ENCODE measurements at regions not wholly inside any gene's neighbourhood (a gene's known extent, or its start where the extent isn't known, plus 50 kb on each side); places are given as distances from the start of the nearest gene placed in this dataset.

GRCh38 chr5:2019716-2020115 lies 137.0 kb upstream of the IRX4 start:
- DNase-seq = no peak
- Mint-ChIP-seq H3K4me1 (ENCODE audit: low read depth, unreplicated experiment) (peaks cover 2% of the 10 kb centered on the region), H3K36me3 (ENCODE audit: unreplicated experiment) (no peaks in the 10 kb centered on the region), H3K9me3 (ENCODE audit: unreplicated experiment) (no peaks in the 10 kb centered on the region), H3K4me3 (ENCODE audit: unreplicated experiment) (no peak overlapping the region), H3K27ac (ENCODE audit: unreplicated experiment) (no peak overlapping the region), H3K27me3 (ENCODE audit: unreplicated experiment) (peaks cover 2% of the 10 kb centered on the region)
- no peak for TF ChIP-seq CTCF (IDR thresholded peaks at IDR 0.05; ENCODE audit: partially characterized antibody, unreplicated experiment)

DNA sequence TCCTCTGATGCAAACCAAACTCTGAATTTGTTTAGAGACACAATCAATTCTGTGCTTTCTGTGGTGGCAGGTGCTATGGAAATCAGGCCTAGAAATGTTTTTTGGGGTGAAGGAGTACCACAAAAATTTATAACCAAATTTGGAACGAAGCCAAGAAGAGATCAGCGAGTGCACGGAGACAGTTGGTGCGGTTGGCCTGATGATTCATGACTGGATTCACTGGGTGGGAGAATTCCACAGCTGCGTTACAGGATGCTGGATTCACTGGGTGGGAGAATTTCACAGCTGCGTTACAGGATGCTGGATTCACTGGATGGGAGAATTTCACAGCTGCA lies 135.6 kb upstream of the IRX4 start:
- no peaks in the 10 kb centered on the region for H3K36me3 Mint-ChIP-seq (ENCODE audit: unreplicated experiment)
- peaks cover 6% of the 10 kb centered on the region for H3K4me1 Mint-ChIP-seq (ENCODE audit: low read depth, unreplicated experiment)
- H3K27me3 Mint-ChIP-seq (ENCODE audit: unreplicated experiment) = peaks cover 2% of the 10 kb centered on the region

DNA sequence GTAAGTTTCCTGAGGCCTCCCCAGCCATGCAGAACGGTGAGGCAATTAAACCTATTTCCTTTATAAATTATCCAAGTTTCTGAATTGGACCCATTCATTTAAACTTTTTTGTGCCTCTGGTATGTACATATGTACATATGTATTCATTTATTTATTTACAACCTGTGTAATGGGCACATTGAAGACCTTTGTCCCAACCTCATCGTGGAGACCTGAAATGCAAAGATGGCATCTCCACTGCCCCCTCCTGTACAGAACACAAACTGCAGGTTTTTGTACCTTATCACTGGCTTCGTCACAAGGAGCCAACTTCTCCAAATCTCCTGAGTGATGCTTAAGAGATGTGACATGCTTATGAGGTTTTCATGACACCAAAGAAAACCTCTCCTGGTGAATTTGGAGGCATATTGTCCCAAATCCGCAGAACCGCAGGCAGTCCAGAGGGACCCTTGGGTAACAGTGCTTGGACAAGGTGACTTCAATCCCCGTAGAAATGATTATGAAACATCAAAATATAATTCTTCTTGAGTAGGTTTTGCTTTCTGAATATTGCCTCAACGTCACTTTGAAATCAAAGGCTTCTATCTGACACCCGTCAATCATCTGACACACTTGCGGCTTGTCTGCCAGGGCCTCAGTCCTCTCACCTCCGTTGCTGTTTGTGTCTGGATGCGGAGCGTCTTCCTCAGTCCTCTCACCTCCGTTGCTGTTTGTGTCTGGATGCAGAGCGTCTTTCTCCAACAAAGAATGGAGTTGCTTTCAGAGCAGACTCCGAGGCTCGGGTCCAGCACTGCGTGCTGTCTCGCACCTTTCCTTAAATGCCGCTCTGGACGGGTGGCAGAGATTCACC lies 135.0 kb upstream of the IRX4 start:
- H3K4me3 Mint-ChIP-seq (ENCODE audit: unreplicated experiment) = no peak overlapping the region
- peaks cover 2% of the 10 kb centered on the region for H3K27me3 Mint-ChIP-seq (ENCODE audit: unreplicated experiment)
- H3K27ac Mint-ChIP-seq (ENCODE audit: unreplicated experiment) = no peak overlapping the region
- no peaks in the 10 kb centered on the region for H3K36me3 Mint-ChIP-seq (ENCODE audit: unreplicated experiment)
- no peak for DNase-seq
- TF ChIP-seq CTCF (IDR thresholded peaks at IDR 0.05; ENCODE audit: partially characterized antibody, unreplicated experiment) = peak; percentile 58
- peaks cover 6% of the 10 kb centered on the region for H3K4me1 Mint-ChIP-seq (ENCODE audit: low read depth, unreplicated experiment)
- H3K9me3 Mint-ChIP-seq (ENCODE audit: unreplicated experiment) = no peaks in the 10 kb centered on the region

More for the DNA sequence above, 135.6 kb upstream of the IRX4 start:
- TF ChIP-seq CTCF (IDR thresholded peaks at IDR 0.05; ENCODE audit: partially characterized antibody, unreplicated experiment) = no peak
- no peak overlapping the region for H3K27ac Mint-ChIP-seq (ENCODE audit: unreplicated experiment)
- no peak for DNase-seq
- no peaks in the 10 kb centered on the region for H3K9me3 Mint-ChIP-seq (ENCODE audit: unreplicated experiment)
- H3K4me3 Mint-ChIP-seq (ENCODE audit: unreplicated experiment) = no peak overlapping the region

DNA sequence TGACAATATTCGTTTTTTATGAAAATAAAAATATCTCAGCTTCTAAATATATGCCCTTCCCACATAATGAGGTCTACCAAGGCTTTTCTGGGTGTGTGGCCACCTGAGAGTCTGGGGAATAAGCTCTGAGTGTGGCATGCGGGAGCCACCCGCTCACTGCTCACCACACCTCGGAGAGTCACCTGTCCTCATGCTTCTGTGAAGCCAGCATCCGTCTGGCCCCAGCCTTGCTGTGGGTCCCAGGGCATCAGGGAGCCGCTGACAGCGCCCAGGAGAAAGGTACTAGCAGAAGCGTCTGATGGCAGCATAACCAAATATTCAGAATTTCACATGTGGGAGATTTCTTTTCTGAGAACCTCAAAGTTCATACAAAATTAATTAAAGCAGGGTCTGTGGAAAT lies 133.2 kb upstream of the IRX4 start:
- no peak for TF ChIP-seq CTCF (IDR thresholded peaks at IDR 0.05; ENCODE audit: partially characterized antibody, unreplicated experiment)
- H3K4me1 Mint-ChIP-seq (ENCODE audit: low read depth, unreplicated experiment) = peaks cover 6% of the 10 kb centered on the region
- H3K36me3 Mint-ChIP-seq (ENCODE audit: unreplicated experiment) = no peaks in the 10 kb centered on the region
- no peak overlapping the region for H3K4me3 Mint-ChIP-seq (ENCODE audit: unreplicated experiment)
- H3K9me3 Mint-ChIP-seq (ENCODE audit: unreplicated experiment) = peaks cover 3% of the 10 kb centered on the region
- DNase-seq = no peak
- no peak overlapping the region for H3K27ac Mint-ChIP-seq (ENCODE audit: unreplicated experiment)
- H3K27me3 Mint-ChIP-seq (ENCODE audit: unreplicated experiment) = peaks cover 4% of the 10 kb centered on the region

- no peak for TF ChIP-seq CTCF (IDR thresholded peaks at IDR 0.05; ENCODE audit: partially characterized antibody, unreplicated experiment)
- H3K27me3 Mint-ChIP-seq (ENCODE audit: unreplicated experiment) = peaks cover 4% of the 10 kb centered on the region
- H3K4me3 Mint-ChIP-seq (ENCODE audit: unreplicated experiment) = no peak overlapping the region
- H3K9me3 Mint-ChIP-seq (ENCODE audit: unreplicated experiment) = peaks cover 3% of the 10 kb centered on the region
- H3K36me3 Mint-ChIP-seq (ENCODE audit: unreplicated experiment) = no peaks in the 10 kb centered on the region
- peaks cover 5% of the 10 kb centered on the region for H3K4me1 Mint-ChIP-seq (ENCODE audit: low read depth, unreplicated experiment)
- H3K27ac Mint-ChIP-seq (ENCODE audit: unreplicated experiment) = no peak overlapping the region
- no peak for DNase-seq
Measured at GRCh38 chr5:2015124-2015848, 132.6 kb upstream of the IRX4 start.

Measured in glutamatergic neuron (in vitro differentiated cells).